ENCODE measurements at regions not wholly inside any gene's neighbourhood (a gene's known extent, or its start where the extent isn't known, plus 50 kb on each side); places are given as distances from the start of the nearest gene placed in this dataset.
"Not testable (repeated sequence)": the region's sequence is repeated elsewhere in the genome, so short reads cannot be mapped to it uniquely, and the experiment has no call there.

DNA sequence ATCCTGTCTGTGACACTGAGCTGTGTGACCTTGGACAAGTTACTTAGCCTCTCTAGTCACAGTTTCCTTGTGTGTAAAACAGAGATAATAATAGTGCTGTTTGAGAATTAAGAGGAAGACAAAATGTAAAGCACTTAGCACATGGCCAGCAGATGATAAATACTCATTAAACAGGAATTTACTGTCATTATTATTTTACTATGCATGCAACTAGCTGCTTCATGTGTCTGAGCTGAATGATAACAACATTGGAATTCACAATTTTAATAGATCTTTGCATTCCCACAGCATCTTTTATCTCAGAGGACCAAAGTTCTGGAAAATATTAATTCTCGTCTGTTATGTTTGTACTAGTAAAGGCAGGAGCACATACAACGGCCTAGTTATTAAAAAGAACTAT is 79.2 kb upstream of the TET2 start:
- H3K4me1 Mint-ChIP-seq = no peaks in the 10 kb centered on the region
- H3K4me3 Mint-ChIP-seq = no peak overlapping the region
- TF ChIP-seq, protein P1, sequence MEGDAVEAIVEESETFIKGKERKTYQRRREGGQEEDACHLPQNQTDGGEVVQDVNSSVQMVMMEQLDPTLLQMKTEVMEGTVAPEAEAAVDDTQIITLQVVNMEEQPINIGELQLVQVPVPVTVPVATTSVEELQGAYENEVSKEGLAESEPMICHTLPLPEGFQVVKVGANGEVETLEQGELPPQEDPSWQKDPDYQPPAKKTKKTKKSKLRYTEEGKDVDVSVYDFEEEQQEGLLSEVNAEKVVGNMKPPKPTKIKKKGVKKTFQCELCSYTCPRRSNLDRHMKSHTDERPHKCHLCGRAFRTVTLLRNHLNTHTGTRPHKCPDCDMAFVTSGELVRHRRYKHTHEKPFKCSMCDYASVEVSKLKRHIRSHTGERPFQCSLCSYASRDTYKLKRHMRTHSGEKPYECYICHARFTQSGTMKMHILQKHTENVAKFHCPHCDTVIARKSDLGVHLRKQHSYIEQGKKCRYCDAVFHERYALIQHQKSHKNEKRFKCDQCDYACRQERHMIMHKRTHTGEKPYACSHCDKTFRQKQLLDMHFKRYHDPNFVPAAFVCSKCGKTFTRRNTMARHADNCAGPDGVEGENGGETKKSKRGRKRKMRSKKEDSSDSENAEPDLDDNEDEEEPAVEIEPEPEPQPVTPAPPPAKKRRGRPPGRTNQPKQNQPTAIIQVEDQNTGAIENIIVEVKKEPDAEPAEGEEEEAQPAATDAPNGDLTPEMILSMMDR (conservative IDR thresholded peaks at IDR 0.05) = no peak
- no peak for DNase-seq
- Histone ChIP-seq H3K27ac (ENCODE audit: low read depth, low read length) (no peak overlapping the region), H3K36me3 (ENCODE audit: control insufficient read depth, insufficient read depth, low read length) (no peaks in the 10 kb centered on the region), H3K4me3 (ENCODE audit: low read length) (no peak overlapping the region), H3K9me3 (ENCODE audit: control insufficient read depth, low read length) (no peaks in the 10 kb centered on the region), H3K27me3 (ENCODE audit: control insufficient read depth, insufficient read depth, low read length, poor library complexity, severe bottlenecking) (no peaks in the 10 kb centered on the region), H3K4me1 (ENCODE audit: control insufficient read depth, insufficient read depth, low read length) (no peaks in the 10 kb centered on the region), H3K9ac (ENCODE audit: extremely low read depth, low read length, poor library complexity, severe bottlenecking) (no peak overlapping the region)
- WGBS, 2 experiments (ENCODE audit: insufficient coverage in 1 of 2, insufficient read length in 1 of 2) = 100% methylated on average over 2 of the region's 2 CpGs
- H3K27me3 Mint-ChIP-seq (ENCODE audit: insufficient read depth) = peaks cover 2% of the 10 kb centered on the region
- no peak overlapping the region for H3K27ac Mint-ChIP-seq
- H3K9me3 Mint-ChIP-seq = no peaks in the 10 kb centered on the region
- H3K36me3 Mint-ChIP-seq (ENCODE audit: low read depth) = no peaks in the 10 kb centered on the region

DNA sequence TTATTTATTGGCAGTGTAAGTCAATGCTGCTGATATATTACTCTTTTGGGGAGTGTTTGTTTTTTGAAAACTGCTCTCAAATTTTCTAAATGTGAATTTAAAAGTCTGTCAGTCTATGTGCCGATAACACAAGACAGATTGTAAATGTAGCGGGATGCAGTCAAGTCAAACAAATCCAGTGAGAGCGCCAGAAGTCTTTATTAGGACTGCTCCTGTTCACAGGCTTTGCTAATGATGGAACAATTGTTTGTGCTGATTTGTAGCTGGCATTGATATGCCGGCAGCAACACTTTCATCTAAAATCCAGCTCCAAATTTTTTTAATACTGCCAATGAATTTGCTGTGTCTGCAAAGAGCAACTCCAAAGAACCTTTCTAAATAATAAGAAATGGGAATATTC is 78.7 kb upstream of the TET2 start:
- no peaks in the 10 kb centered on the region for H3K4me1 Mint-ChIP-seq
- WGBS, 2 experiments (ENCODE audit: insufficient coverage in 1 of 2, insufficient read length in 1 of 2) = 86 to 92% methylated on average over 2 to 4 of the region's 4 CpGs
- Histone ChIP-seq H3K4me1 (ENCODE audit: control insufficient read depth, insufficient read depth, low read length) (no peaks in the 10 kb centered on the region), H3K9me3 (ENCODE audit: control insufficient read depth, low read length) (no peaks in the 10 kb centered on the region), H3K27ac (ENCODE audit: low read depth, low read length) (no peak overlapping the region), H3K9ac (ENCODE audit: extremely low read depth, low read length, poor library complexity, severe bottlenecking) (no peak overlapping the region), H3K27me3 (ENCODE audit: control insufficient read depth, insufficient read depth, low read length, poor library complexity, severe bottlenecking) (no peaks in the 10 kb centered on the region), H3K4me3 (ENCODE audit: low read length) (no peak overlapping the region), H3K36me3 (ENCODE audit: control insufficient read depth, insufficient read depth, low read length) (no peaks in the 10 kb centered on the region)
- no peak overlapping the region for H3K27ac Mint-ChIP-seq
- H3K9me3 Mint-ChIP-seq = no peaks in the 10 kb centered on the region
- TF ChIP-seq, protein P1 (conservative IDR thresholded peaks at IDR 0.05) = no peak
- no peak overlapping the region for H3K4me3 Mint-ChIP-seq
- no peak for DNase-seq
- H3K36me3 Mint-ChIP-seq (ENCODE audit: low read depth) = no peaks in the 10 kb centered on the region
- H3K27me3 Mint-ChIP-seq (ENCODE audit: insufficient read depth) = peaks cover 2% of the 10 kb centered on the region

DNA sequence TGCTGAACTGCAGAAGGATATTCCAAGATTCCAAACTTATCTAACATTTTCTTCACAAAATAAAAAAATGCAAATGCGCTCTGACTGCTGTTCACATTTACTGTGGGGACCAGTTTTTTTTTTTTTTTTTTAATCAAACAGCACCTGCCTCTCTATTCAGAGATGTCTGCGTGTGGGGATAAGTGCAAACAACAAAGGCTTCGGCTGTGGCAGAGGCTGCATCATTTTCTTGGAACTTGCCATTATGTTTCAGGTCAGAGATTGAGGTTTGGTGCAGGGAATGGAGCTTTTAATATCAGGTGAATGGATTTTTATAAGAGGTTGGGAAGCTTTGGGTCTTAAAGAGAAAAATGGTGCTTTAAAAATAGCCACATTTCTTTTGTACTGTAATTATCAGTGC is 78.2 kb upstream of the TET2 start:
- Histone ChIP-seq H3K9me3 (ENCODE audit: control insufficient read depth, low read length) (no peaks in the 10 kb centered on the region), H3K27ac (ENCODE audit: low read depth, low read length) (no peak overlapping the region), H3K27me3 (ENCODE audit: control insufficient read depth, insufficient read depth, low read length, poor library complexity, severe bottlenecking) (no peaks in the 10 kb centered on the region), H3K4me1 (ENCODE audit: control insufficient read depth, insufficient read depth, low read length) (no peaks in the 10 kb centered on the region), H3K4me3 (ENCODE audit: low read length) (no peak overlapping the region), H3K36me3 (ENCODE audit: control insufficient read depth, insufficient read depth, low read length) (no peaks in the 10 kb centered on the region), H3K9ac (ENCODE audit: extremely low read depth, low read length, poor library complexity, severe bottlenecking) (no peak overlapping the region)
- WGBS, 2 experiments (ENCODE audit: insufficient coverage in 1 of 2, insufficient read length in 1 of 2) = 88 to 100% methylated on average over 1 to 3 of the region's 3 CpGs
- TF ChIP-seq, protein P1 (conservative IDR thresholded peaks at IDR 0.05) = no peak
- no peaks in the 10 kb centered on the region for H3K9me3 Mint-ChIP-seq
- no peak overlapping the region for H3K4me3 Mint-ChIP-seq
- no peak for DNase-seq
- no peaks in the 10 kb centered on the region for H3K4me1 Mint-ChIP-seq
- H3K27ac Mint-ChIP-seq = no peak overlapping the region
- peaks cover 2% of the 10 kb centered on the region for H3K27me3 Mint-ChIP-seq (ENCODE audit: insufficient read depth)
- no peaks in the 10 kb centered on the region for H3K36me3 Mint-ChIP-seq (ENCODE audit: low read depth)

DNA sequence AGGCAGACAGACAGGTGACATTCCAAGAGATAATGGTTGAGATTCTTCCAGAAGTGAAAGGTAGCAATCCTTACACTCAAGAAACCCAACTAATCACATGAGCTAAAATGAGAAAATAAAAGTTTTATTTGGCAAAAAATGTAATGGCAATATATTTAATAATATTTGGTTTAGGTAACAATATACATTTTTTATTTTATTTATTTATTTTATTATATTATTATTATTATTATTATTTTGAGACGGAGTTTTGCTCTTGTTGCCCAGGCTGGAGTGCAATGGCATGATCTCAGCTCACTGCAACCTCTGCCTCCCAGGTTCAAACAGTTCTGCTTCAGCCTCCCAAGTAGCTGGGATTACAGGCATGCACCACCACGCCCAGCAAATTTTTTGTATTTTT is 74.6 kb upstream of the TET2 start:
- not testable (repeated sequence) for H3K27ac Mint-ChIP-seq; H3K9ac ChIP-seq (ENCODE audit: extremely low read depth, low read length, poor library complexity, severe bottlenecking); H3K36me3 ChIP-seq (ENCODE audit: control insufficient read depth, insufficient read depth, low read length); H3K27ac ChIP-seq (ENCODE audit: low read depth, low read length); H3K4me1 Mint-ChIP-seq; DNase-seq; H3K27me3 Mint-ChIP-seq (ENCODE audit: insufficient read depth); H3K9me3 Mint-ChIP-seq; H3K4me3 ChIP-seq (ENCODE audit: low read length); H3K9me3 ChIP-seq (ENCODE audit: control insufficient read depth, low read length); H3K36me3 Mint-ChIP-seq (ENCODE audit: low read depth); H3K4me3 Mint-ChIP-seq; H3K27me3 ChIP-seq (ENCODE audit: control insufficient read depth, insufficient read depth, low read length, poor library complexity, severe bottlenecking); H3K4me1 ChIP-seq (ENCODE audit: control insufficient read depth, insufficient read depth, low read length)
- WGBS, 2 experiments (ENCODE audit: insufficient coverage in 1 of 2, insufficient read length in 1 of 2) = 90% methylated on average over 2 of the region's 2 CpGs; no CpG with 5 or more reads in 1 of the 2 experiments
